Heart right ventricle (tissue), 16 donors: ENCODE measurements at regions not wholly inside any gene's neighbourhood (a gene's known extent, or its start where the extent isn't known, plus 50 kb on each side); places are given as distances from the start of the nearest gene placed in this dataset.

Experiments
- ATAC-seq, 8 donors: fragments of 200-7000 bp; cut with Tn5 transposase; one replicate each; pipeline ENCODE4 v1.9.1; 2020; ENCODE audit warnings: mild to moderate bottlenecking in 8 of 8, moderate library complexity in 8 of 8, moderate number of reproducible peaks in 1 of 8
- DNase-seq, 2 donors: peaks; one replicate each; pipeline ENCODE4 v3.0.0-alpha.2; 2020
- H3K27ac ChIP-seq, 10 donors: fragments of 200-600 bp; sonication (generic) in 2 of 10; one replicate each; pipeline versions ENCODE4 v1.5.0 to v1.8.0; 2020 to 2022; ENCODE audit warnings: mild to moderate bottlenecking in 3 of 10
- H3K27me3 ChIP-seq, 7 donors: fragments of 200-600 bp; one replicate each; pipeline ENCODE4 v1.8.0; 2021 to 2022; ENCODE audit warnings: mild to moderate bottlenecking in 2 of 7
- H3K36me3 ChIP-seq, 9 donors: fragments of 200-600 bp; sonication (generic) in 1 of 9; one replicate each; pipeline versions ENCODE4 v1.5.0 to v1.8.0; 2020 to 2022; ENCODE audit warnings: mild to moderate bottlenecking in 2 of 9
- H3K4me1 ChIP-seq, 9 donors: fragments of 200-600 bp; sonication (generic) in 1 of 9; one replicate each; pipeline versions ENCODE4 v1.5.0 to v1.8.0; 2020 to 2022; ENCODE audit warnings: mild to moderate bottlenecking in 4 of 9
- H3K4me3 ChIP-seq, 10 donors: fragments of 200-600 bp; sonication (generic) in 2 of 10; one replicate each; pipeline versions ENCODE4 v1.5.0 to v1.8.0; 2020 to 2022; ENCODE audit warnings: mild to moderate bottlenecking in 7 of 10, moderate library complexity in 2 of 10
- H3K9me3 ChIP-seq, 11 donors: fragments of 200-600 bp in 10 of 11; sonication (generic) in 2 of 11; one replicate each; pipeline versions ENCODE4 v1.5.0 to v1.8.0; 2013 to 2022; ENCODE audit warnings: mild to moderate bottlenecking in 2 of 11, control low read depth in 1 of 11, moderate library complexity in 1 of 11
- CTCF ChIP-seq, 9 donors: fragments of 200-600 bp; sonication (generic) in 2 of 9; IDR thresholded peaks; one replicate each; pipeline versions ENCODE4 v1.5.0 to v1.8.0; 2021 to 2022; ENCODE audit warnings: antibody characterized with exemption in 9 of 9, mild to moderate bottlenecking in 5 of 9, moderate library complexity in 1 of 9
- WGBS, 2 donors: extraction: QIAGEN DNeasy Blood & Tissue Kit; methylation state at CpG; one replicate each; pipeline ENCODE4 v1.1.7; 2013; ENCODE audit warnings: inconsistent platforms in 1 of 2; 5-methylcytosine and 5-hydroxymethylcytosine counted together
- intact Hi-C, 10 donors: fragments of 100-400 bp; cut with DNase I; formaldehyde crosslinking; loops; one replicate each; pipeline versions ENCODE4 v1.11.1 to v1.14.2; 2022
- donor health status: Arrhythmogenic right ventricular cardiomyopathy.
- donor health status: ischemic (EF 13 %, LVEDD 7.1; RV severe dilation, severe dysfunction).
- donor health status: healthy with polysubstance abuse.
- donor health status: DM: no; HTN: yes; CAD: no.
- donor health status: DM: no; HTN: no; CAD: no.
- donor health status: ischemic (EF 25% LVEDD 6.9; RV normal size, moderate dysfunction).
- donor health status: ischemic (EF 25% LVEDD 5.7; RV mildly dilated, moderate dysfunction).
- donor health status: healthy.
- donor health status: DM: yes; HTN: yes; CAD: no.
- donor health status: Ischemic cardiomyopathy.
- donor health status: ischemic (EF 35%, LVEDD 5.7; RV mildly dilated, moderate dysfunction).
- donor health status: nonischemic (EF 11% LVEDD 7.7; RV severe dilation, severe dysfunction).
- donor health status: DM: yes; HTN: yes; CAD: no.
- donor health status: PGD.
- donor health status: ischemic (EF 29% LVEDD 5.4; RV normal size, mild dysfunction).
- donor health status: nonischemic (EF 23%, LVEDD 6.1; RV moderate dilation, normal function).

- H3K27me3 ChIP-seq, result peaks cover 0 to 16% (median 8%) of the 10 kb centered on the region in 7 donors
- DNase-seq (no peak), ATAC-seq (no peak)
- H3K4me1 ChIP-seq, result no peaks in the 10 kb centered on the region
- no peak overlapping the region for H3K27ac ChIP-seq
- no peak overlapping the region for H3K4me3 ChIP-seq
- peaks cover 0 to 66% (median 28%) of the 10 kb centered on the region in 11 donors for H3K9me3 ChIP-seq
- no peaks in the 10 kb centered on the region for H3K36me3 ChIP-seq
- intact Hi-C loops, result no loop called here
- no peak for TF ChIP-seq CTCF (IDR thresholded peaks at IDR 0.05)
- 51 to 59% methylated on average over 5 of the region's 5 CpGs for WGBS, 2 donors
Observed at GRCh38 chr20:43804781-43805180, 78.0 kb upstream of the GTSF1L start.

GRCh38 chr20:43803276-43803675 lies 76.5 kb upstream of the GTSF1L start:
- peaks cover 0 to 51% (median 17%) of the 10 kb centered on the region in 11 donors for H3K9me3 ChIP-seq
- TF ChIP-seq CTCF (IDR thresholded peaks at IDR 0.05), result no peak
- intact Hi-C loops, result no loop called here
- no peaks in the 10 kb centered on the region for H3K4me1 ChIP-seq
- ATAC-seq (no peak), DNase-seq (no peak)
- H3K36me3 ChIP-seq, result no peaks in the 10 kb centered on the region
- no peak overlapping the region for H3K4me3 ChIP-seq
- H3K27ac ChIP-seq, result no peak overlapping the region
- H3K27me3 ChIP-seq, result peaks cover 0 to 18% (median 9%) of the 10 kb centered on the region in 7 donors

- ATAC-seq (no peak), DNase-seq (no peak)
- Histone ChIP-seq H3K36me3 (no peaks in the 10 kb centered on the region), H3K27ac (no peak overlapping the region), H3K9me3 (peaks cover 0 to 39% (median 17%) of the 10 kb centered on the region in 11 donors), H3K4me1 (no peaks in the 10 kb centered on the region), H3K4me3 (no peak overlapping the region), H3K27me3 (peaks cover 0 to 23% (median 9%) of the 10 kb centered on the region in 7 donors)
- intact Hi-C loops, result no loop called here
- 67 to 72% methylated on average over 6 of the region's 6 CpGs for WGBS, 2 donors
- TF ChIP-seq CTCF (IDR thresholded peaks at IDR 0.05), result no peak
Observed at GRCh38 chr20:43800186-43800585, 73.4 kb upstream of the GTSF1L start.

- no peak overlapping the region for H3K27ac ChIP-seq
- H3K4me3 ChIP-seq, result no peak overlapping the region
- no peaks in the 10 kb centered on the region for H3K4me1 ChIP-seq
- TF ChIP-seq CTCF (IDR thresholded peaks at IDR 0.05), result no peak
- H3K9me3 ChIP-seq, result peaks cover 0 to 35% (median 14%) of the 10 kb centered on the region in 11 donors
- intact Hi-C loops, result no loop called here
- no peak for ATAC-seq
- DNase-seq, result no peak
- no peaks in the 10 kb centered on the region for H3K36me3 ChIP-seq
- WGBS, 2 donors, result 78 to 79% methylated on average over 5 of the region's 5 CpGs
- peaks cover 0 to 23% (median 9%) of the 10 kb centered on the region in 7 donors for H3K27me3 ChIP-seq
Observed at GRCh38 chr20:43799741-43800140, 72.9 kb upstream of the GTSF1L start.
